Kidney capillary endothelial cell (primary cell): ENCODE measurements at regions not wholly inside any gene's neighbourhood (a gene's known extent, or its start where the extent isn't known, plus 50 kb on each side); places are given as distances from the start of the nearest gene placed in this dataset.
A peak's percentile ranks its signal among the peaks of the same experiment; 100 is the strongest.
"Not testable (repeated sequence)": the region's sequence is repeated elsewhere in the genome, so short reads cannot be mapped to it uniquely, and the experiment has no call there.

Experiments
- DNase-seq: peaks from one replicate; pipeline ENCODE4 v3.0.0-alpha.2; 2018; ENCODE audit warnings: low spot score

GRCh38 chr5:15021266-15022046 lies 149.9 kb upstream of the ANKH start:
- DNase-seq = no peak

GRCh38 chr5:15020736-15021135 lies 149.2 kb upstream of the ANKH start:
- DNase-seq = no peak

DNA sequence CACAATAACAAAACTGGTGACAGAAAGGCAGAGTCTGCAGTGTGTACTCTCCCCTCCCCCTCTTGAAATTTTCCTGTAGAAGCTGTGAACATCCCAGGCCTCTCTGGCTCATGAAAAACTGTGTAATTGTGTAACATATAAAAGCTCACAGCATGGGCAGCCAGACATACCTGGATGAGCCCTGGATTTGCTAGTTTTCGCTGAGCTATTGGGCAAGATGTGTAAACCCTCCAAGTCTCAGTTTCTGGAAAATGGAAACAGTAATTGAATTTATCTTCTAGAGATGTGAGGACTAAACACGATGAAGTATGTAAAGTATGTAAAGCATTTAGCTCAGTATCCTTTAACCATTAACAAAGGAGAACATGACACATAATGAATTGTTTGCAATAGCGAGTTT lies 143.2 kb upstream of the ANKH start:
- DNase-seq = no peak

- peak; percentile 82 for DNase-seq
Measured at GRCh38 chr5:15013654-15014463, 142.3 kb upstream of the ANKH start.

DNA sequence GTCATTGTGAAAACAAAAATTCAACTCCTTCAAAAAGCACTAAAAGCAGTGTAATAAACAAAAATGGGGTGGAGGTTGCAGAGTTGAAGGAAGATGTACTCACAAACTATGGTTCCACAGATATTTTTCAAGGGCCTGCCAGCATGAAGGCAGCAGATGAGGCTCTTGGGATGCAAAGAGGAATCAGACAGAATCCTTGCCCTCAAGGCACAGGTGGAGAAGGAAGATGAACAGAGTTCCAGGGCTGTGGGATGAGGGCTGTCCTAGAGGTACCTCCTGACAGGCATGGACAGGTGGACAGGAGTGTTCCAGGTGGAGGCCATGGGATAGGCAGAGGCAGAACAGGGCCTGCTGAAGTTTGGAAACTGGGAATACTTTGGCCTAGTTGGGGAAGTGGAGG lies 140.5 kb upstream of the ANKH start:
- DNase-seq = no peak

GRCh38 chr5:15010936-15011335 lies 139.4 kb upstream of the ANKH start:
- DNase-seq = no peak

- peak; percentile 67 for DNase-seq
Measured at GRCh38 chr5:15009420-15009819, 137.8 kb upstream of the ANKH start.

DNA sequence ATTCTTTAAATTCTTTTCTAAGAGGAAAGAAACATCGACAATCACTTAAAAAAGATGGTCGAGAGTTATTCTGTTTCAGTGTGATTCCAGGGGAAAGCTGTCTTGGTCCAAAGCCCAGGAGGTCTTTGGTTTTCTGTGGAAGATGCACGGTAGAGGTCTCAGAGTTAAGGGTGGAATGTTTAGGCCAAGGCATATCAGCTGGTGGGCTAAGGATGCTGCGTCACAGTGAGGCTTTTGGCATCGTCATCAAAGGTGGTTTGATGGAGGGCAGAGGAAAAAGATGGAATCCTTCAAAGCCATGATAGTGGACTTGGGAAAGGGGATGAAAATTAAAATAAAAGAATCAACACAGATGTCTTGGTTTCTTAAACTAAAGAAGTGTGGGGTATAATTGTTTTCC lies 137.3 kb upstream of the ANKH start:
- no peak for DNase-seq

- no peak for DNase-seq
Measured at GRCh38 chr5:15008476-15008875, 136.9 kb upstream of the ANKH start.

GRCh38 chr5:15007646-15008045 lies 136.1 kb upstream of the ANKH start:
- no peak for DNase-seq

DNA sequence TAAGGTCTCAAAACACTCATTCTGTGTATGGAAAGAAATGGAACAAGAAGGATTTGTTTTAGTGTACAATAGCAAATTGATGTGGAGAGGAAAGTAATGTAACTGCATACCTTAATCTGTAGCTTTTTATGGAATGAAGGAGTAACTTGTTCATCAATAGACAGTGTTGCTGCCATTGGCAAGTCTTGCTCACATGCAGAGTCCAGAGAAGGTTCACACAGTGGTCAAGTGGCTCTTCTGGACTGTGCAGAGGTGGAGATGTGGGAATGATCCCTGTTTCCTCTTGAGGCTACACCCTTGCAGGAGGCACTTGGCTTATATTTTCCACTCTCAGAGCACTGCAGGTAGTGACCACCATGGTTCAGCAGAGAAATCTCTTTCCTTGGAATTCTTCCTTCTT lies 132.9 kb upstream of the ANKH start:
- no peak for DNase-seq

GRCh38 chr5:15003511-15003920 lies 131.9 kb upstream of the ANKH start:
- peak; percentile 84 for DNase-seq

DNA sequence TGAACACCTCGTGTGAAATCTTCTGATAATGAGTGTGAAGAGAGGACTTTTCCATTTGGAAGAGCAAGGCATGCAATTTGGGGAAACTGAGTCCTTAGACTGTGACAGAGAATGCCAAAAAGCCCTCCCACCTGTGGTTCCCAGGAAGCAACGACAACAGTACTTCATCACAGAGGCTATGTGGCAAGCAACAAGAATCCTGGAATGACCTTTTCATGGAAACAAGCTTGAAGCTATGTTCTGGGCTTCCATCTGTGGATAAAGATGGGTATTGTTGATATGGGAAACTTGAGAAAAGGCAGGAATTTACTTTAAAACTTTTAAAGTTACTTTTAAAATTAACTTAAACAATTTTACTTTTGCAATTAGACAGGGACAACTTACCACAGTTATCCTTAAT lies 131.2 kb upstream of the ANKH start:
- DNase-seq = no peak

- DNase-seq = no peak
Measured at GRCh38 chr5:15002173-15002572, 130.6 kb upstream of the ANKH start.

- DNase-seq = no peak
Measured at GRCh38 chr5:15001517-15001916, 129.9 kb upstream of the ANKH start.

GRCh38 chr5:14998491-14998890 lies 126.9 kb upstream of the ANKH start:
- no peak for DNase-seq

DNA sequence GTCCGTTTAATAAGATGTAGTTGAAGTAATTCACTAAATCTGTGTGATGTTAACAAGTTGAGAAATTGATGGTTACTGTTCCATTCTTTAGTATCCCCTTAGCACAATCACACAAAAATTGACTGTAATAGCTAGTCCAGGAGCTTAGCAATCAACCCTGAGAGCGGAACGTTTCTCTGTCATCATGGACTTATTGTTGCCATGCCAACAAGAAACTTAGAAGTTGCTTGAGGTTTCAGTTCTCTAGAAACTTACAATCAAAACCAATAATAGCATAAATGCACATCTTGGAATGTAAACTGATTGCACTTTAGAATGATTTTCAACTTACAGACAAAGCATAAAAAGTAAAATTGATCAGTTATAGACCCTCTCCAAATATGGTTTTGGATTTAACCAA lies 125.4 kb upstream of the ANKH start:
- DNase-seq = no peak

DNA sequence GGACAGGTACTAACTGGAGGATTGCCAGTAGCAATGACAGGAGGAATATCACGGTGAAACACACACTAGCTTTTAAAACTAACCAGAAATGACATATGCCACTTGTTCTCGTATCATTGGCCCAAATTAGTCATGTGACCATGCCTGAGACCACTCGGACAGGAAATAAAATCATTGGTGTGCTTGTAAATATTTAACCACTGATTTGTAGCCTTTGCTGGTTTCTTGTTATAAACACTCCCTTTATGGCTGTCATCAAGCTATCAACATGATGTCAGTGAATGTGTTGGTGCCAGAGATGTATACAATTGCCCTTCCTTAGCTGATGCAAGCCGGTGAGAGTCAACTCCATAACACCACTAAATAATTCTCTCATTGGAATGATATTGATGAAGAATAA lies 123.7 kb upstream of the ANKH start:
- DNase-seq = no peak

- DNase-seq = not testable (repeated sequence)
Measured at GRCh38 chr5:14993459-14994133, 122.0 kb upstream of the ANKH start.

- DNase-seq = not testable (repeated sequence)
Measured at GRCh38 chr5:14992751-14993458, 121.3 kb upstream of the ANKH start.

GRCh38 chr5:14988223-14988622 lies 116.6 kb upstream of the ANKH start:
- no peak for DNase-seq

- DNase-seq = no peak
Measured at GRCh38 chr5:14986413-14986812, 114.8 kb upstream of the ANKH start.
